SU-DHL-6 (cell line): ENCODE measurements at regions not wholly inside any gene's neighbourhood (a gene's known extent, or its start where the extent isn't known, plus 50 kb on each side); places are given as distances from the start of the nearest gene placed in this dataset.

Source experiments
- H2AFZ ChIP-seq: fragments of 200-600 bp; sonication (generic); 2 replicates; pipeline ENCODE4 v1.6.1; 2014; ENCODE audit warnings: low read depth, mild to moderate bottlenecking, moderate library complexity, mixed read lengths, antibody characterized with exemption, low read length; ENCODE audit not compliant: severe bottlenecking
- H3F3A ChIP-seq: fragments of 200-600 bp; shearing (Covaris generic); 2 replicates; pipeline ENCODE4 v1.6.0; 2016; ENCODE audit warnings: antibody characterized with exemption, mild to moderate bottlenecking; ENCODE audit not compliant: insufficient read depth
- H3K27ac ChIP-seq: fragments of 200-600 bp; sonication (generic); 2 replicates; pipeline ENCODE4 v1.5.1; 2016; ENCODE audit warnings: low read depth, mild to moderate bottlenecking, low read length, moderate library complexity, mixed read lengths
- H3K27me3 ChIP-seq: fragments of 200-600 bp; sonication (generic), shearing (Covaris generic); 2 replicates; pipeline ENCODE4 v1.6.0; 2014; ENCODE audit warnings: mild to moderate bottlenecking, low read length
- H3K36me3 ChIP-seq: fragments of 200-600 bp; sonication (generic); 2 replicates; pipeline ENCODE4 v1.6.1; 2014; ENCODE audit warnings: mild to moderate bottlenecking, low read length, mixed read lengths
- H3K4me2 ChIP-seq: fragments of 300-600, 200-600 bp; shearing (Covaris generic), sonication (generic); 2 replicates; pipeline ENCODE4 v1.6.0; 2014; ENCODE audit warnings: low read length, low read depth, mild to moderate bottlenecking; ENCODE audit not compliant: poor library complexity, severe bottlenecking
- H3K4me3 ChIP-seq: fragments of 200-600 bp; sonication (generic); 2 replicates; pipeline ENCODE4 v1.5.1; 2014; ENCODE audit warnings: antibody characterized with exemption, low read length, mild to moderate bottlenecking, mixed read lengths; ENCODE audit not compliant: insufficient read depth, poor library complexity, severe bottlenecking
- H3K79me2 ChIP-seq: fragments of 200-600 bp; sonication (generic); 2 replicates; pipeline ENCODE4 v1.6.1; 2014; ENCODE audit warnings: mild to moderate bottlenecking, low read length, moderate library complexity; ENCODE audit not compliant: insufficient read depth
- H3K9ac ChIP-seq: fragments of 200-600 bp; sonication (generic); 2 replicates; pipeline ENCODE4 v1.7.0; 2014; ENCODE audit warnings: mild to moderate bottlenecking, low read length
- H3K9me2 ChIP-seq: fragments of 200-600 bp; sonication (generic); replicated peaks from 2 replicates; pipeline ENCODE4 v1.6.1; 2014; ENCODE audit warnings: low read length; ENCODE audit not compliant: insufficient read depth
- H3K9me3 ChIP-seq: fragments of 200-600 bp; sonication (generic); 2 replicates; pipeline ENCODE4 v1.6.1; 2014; ENCODE audit warnings: low read length, mixed read lengths; ENCODE audit not compliant: insufficient read depth
- H4K20me1 ChIP-seq: fragments of 200-600 bp; sonication (generic); 2 replicates; pipeline ENCODE4 v1.6.1; 2014; ENCODE audit warnings: low read depth, mild to moderate bottlenecking, antibody characterized with exemption, low read length, moderate library complexity, mixed read lengths
- EZH2phosphoT487 ChIP-seq: fragments of 200-600 bp; sonication (generic), shearing (Covaris generic); conservative IDR thresholded peaks from 2 replicates; pipeline ENCODE4 v1.6.1; 2018; ENCODE audit warnings: mild to moderate bottlenecking, antibody characterized with exemption, low read length, moderate library complexity, mixed read lengths
- TF ChIP-seq, protein P1 (sequence below): fragments of 200-600 bp; sonication (generic); IDR thresholded peaks from one replicate; pipeline ENCODE4 v1.5.1; 2017; ENCODE audit warnings: antibody characterized with exemption, mild to moderate bottlenecking, low read length, moderate library complexity; ENCODE audit not compliant: insufficient read depth, poor library complexity, severe bottlenecking

DNA sequence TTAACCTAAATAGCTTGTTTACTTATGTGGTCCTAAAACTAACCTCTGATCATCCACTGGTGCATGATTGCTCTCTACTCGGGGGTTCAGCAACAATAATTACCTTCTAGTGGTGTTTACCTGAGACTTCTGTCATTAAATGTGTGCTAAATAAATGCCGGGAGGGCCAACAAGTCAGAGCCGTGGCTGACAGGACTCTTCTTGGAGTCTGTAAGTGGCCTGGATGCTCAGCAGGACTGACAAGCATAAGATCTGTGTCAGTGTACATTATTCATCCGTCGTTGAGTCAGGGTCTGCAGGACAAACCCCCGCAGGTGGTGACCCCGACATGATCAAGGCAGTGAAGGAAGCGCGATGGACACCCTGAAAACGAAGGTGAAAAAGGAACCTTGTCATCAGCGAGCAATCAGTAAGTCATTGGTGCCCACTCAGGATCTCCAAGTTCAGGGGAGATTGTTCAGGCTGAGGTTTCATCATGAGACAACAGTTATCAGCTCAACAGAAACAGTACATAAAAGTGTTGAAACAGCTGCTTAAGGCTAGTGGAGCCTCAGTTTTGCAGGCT, 1466.9 kb downstream of the UQCRFS1 start:
- Histone ChIP-seq H3K27ac (no peak overlapping the region), H3F3A (no peaks in the 10 kb centered on the region), H2AFZ (no peak overlapping the region), H4K20me1 (no peaks in the 10 kb centered on the region), H3K79me2 (no peaks in the 10 kb centered on the region), H3K9ac (no peak overlapping the region), H3K27me3 (no peaks in the 10 kb centered on the region), H3K4me2 (no peak overlapping the region), H3K9me3 (no peaks in the 10 kb centered on the region), H3K9me2 (no peaks in the 10 kb centered on the region; the same call in 1 of the 2 replicates), H3K4me3 (no peak overlapping the region), H3K36me3 (no peaks in the 10 kb centered on the region)
- TF ChIP-seq EZH2phosphoT487 = no peak
- TF ChIP-seq, protein P1, sequence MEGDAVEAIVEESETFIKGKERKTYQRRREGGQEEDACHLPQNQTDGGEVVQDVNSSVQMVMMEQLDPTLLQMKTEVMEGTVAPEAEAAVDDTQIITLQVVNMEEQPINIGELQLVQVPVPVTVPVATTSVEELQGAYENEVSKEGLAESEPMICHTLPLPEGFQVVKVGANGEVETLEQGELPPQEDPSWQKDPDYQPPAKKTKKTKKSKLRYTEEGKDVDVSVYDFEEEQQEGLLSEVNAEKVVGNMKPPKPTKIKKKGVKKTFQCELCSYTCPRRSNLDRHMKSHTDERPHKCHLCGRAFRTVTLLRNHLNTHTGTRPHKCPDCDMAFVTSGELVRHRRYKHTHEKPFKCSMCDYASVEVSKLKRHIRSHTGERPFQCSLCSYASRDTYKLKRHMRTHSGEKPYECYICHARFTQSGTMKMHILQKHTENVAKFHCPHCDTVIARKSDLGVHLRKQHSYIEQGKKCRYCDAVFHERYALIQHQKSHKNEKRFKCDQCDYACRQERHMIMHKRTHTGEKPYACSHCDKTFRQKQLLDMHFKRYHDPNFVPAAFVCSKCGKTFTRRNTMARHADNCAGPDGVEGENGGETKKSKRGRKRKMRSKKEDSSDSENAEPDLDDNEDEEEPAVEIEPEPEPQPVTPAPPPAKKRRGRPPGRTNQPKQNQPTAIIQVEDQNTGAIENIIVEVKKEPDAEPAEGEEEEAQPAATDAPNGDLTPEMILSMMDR = no peak

DNA sequence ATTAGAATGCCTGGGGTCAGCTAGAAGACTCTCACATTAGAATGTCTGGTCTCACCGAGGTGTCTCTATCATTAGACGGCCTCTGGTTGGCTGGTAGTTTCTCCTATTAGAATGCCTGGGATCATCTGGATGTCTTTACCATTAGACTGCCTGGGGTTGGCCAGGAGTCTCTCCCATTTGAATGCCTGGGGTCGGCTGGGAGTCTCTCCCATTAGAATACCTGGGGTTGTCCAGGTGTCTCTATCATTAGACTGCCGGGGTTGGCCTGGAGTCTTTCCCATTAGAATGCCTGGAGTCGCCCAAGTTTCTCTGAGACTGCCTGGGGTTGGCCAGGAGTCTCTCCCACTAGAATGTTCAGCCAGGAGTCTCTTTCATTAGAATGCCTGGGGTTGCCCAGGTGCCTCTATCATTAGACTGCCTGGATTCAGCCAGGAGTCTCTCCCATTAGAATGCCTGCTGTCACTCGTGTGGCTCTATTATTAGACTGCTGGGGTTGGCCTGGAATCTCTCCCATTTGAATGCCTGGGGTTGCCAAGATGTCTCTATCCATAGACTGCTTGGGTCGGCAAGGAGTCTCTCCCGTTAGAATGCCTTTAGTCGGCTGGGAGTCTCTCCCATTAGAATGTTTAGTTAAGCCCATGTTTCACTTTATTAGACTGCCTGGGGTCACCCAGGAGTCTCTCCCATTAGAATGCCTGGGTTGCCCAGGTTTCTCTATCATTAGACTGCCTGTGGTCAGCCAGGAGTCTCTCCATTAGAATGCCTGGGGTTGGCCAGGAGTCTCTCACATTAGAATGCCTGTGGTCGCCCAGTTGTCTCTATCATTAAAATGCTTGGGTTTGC, 1467.8 kb downstream of the UQCRFS1 start:
- Histone ChIP-seq H3K27ac (no peak overlapping the region), H3K4me3 (no peak overlapping the region), H3K79me2 (no peaks in the 10 kb centered on the region), H4K20me1 (no peaks in the 10 kb centered on the region), H3K36me3 (no peaks in the 10 kb centered on the region), H2AFZ (no peak overlapping the region), H3K9me2 (no peaks in the 10 kb centered on the region; the same call in 1 of the 2 replicates), H3F3A (no peaks in the 10 kb centered on the region), H3K9ac (no peak overlapping the region), H3K4me2 (no peak overlapping the region), H3K27me3 (no peaks in the 10 kb centered on the region), H3K9me3 (no peaks in the 10 kb centered on the region)
- TF ChIP-seq EZH2phosphoT487 = no peak
- TF ChIP-seq, protein P1 = no peak

DNA sequence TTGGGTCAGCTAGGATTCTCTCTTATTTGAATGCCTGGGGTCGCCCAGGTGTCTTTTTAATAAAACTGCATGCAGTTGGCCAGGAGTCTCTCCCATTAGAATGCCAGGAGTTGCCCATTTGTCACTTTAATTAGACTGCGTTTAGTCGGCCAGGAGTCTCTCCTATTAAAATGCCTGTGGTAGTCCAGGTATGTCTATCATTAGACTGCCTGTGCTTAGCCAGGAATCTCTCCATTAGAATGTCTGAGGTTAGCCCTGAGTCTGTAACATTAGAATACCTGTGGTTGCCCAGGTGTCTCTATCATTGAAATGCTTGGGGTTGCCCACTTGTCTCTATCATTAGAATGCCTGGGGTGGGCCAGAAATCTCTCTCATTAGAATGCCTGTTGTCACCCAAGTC, 1470.9 kb downstream of the UQCRFS1 start:
- no peak for TF ChIP-seq EZH2phosphoT487
- TF ChIP-seq, protein P1 = no peak
- Histone ChIP-seq H3K79me2 (no peaks in the 10 kb centered on the region), H3K4me2 (no peak overlapping the region), H3K4me3 (no peak overlapping the region), H2AFZ (no peak overlapping the region), H3K9me2 (no peaks in the 10 kb centered on the region; the same call in 1 of the 2 replicates), H3K27ac (no peak overlapping the region), H3K9ac (no peak overlapping the region), H3K36me3 (no peaks in the 10 kb centered on the region), H4K20me1 (no peaks in the 10 kb centered on the region), H3K27me3 (no peaks in the 10 kb centered on the region), H3K9me3 (no peaks in the 10 kb centered on the region), H3F3A (no peaks in the 10 kb centered on the region)
